Retina (tissue), 1 donor: ENCODE measurements at regions not wholly inside any gene's neighbourhood (a gene's known extent, or its start where the extent isn't known, plus 50 kb on each side); places are given as distances from the start of the nearest gene placed in this dataset.
A peak's percentile ranks its signal among the peaks of the same experiment; 100 is the strongest.

Experiments used
- DNase-seq: peaks from one replicate; pipeline ENCODE4 v3.0.0-alpha.2; 2016

DNA sequence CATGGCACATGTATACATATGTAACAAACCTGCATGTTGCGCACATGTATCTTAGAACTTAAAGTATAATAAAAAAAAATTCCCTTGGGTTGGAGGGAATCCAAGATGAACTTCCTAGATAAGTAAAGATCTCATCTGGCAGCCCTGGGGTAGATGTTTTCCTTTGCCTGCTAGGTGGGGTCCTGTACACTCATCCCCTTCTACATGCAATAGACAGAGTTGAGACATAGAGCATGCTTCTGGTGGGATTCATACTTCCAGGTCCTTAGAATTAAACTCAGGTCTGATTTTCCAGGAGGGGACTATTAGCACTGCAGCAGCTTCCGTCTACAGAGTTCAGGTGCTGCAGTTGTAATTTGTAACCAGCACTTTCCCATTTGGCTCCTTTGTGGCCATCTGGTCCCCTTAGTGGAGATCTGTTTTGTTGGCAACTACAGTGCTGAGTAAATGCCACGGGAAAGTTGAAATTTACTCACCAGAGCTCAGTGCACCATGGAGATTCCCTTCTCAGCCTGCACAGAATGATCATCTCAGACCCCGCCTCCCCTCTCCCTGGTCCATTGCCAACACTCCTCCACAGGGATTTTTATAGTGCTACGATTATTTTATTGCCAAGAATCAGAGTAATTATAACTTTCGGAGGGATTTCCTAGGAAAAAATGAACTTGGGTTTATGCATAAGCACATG, 220.1 kb upstream of the E2F8 start:
- no peak for DNase-seq

DNA sequence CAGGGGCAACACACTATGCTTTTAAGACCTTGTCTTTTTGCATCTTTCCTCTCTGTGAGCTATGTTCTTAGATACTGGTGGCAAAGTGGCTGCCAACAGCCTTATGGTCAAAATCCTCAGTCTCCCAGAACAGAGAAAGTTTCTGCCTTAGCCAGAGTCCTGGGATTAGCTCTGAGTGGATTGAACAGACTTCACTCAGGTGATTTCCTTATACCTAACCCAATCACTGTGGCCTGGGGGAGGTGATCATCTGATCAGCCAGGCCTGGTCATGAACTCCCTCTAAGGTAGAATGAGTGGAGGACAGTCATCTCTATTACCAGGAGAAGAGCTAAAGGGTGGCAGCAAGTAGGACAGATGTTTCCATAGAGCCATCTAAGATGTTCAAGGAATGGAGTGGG, 218.5 kb upstream of the E2F8 start:
- DNase-seq: no peak

DNA sequence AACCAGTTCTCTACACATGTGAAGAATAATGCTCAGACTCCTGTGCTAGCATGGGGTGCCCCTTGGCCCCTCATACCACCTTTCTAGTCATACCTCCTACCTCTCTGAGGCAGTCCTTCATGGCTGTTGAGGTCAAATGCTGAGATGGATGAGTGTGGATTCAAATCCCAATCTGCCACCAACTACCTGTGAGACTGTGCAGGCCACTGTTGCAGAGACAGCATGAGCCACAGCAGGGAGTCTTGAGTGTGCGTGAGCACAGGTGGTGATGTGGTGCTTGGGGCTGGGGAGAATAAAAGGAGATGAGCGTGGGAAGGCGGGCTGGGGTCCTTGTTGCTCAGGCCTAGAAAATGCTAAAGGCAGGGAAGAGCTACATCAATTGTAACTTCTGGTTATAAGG, 218.0 kb upstream of the E2F8 start:
- no peak for DNase-seq

DNA sequence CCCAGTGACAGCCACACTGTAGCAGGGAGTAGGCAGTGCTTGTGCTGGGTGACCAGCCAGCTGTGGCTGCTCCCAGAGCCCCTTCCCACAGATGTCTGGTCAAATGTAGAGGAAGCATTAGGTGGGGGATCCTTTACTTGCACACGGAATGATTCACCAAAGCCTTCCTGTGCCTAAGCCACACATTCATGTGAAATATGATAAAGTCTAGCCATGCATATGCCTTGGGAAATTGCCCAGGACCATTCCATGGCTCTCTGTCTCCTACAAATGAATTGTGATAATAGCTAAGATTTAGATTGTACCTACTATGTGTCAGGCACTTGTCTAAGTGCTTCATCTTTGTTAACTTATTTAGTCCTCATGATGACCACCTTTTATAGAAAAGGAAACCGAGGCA, 217.5 kb upstream of the E2F8 start:
- no peak for DNase-seq

DNA sequence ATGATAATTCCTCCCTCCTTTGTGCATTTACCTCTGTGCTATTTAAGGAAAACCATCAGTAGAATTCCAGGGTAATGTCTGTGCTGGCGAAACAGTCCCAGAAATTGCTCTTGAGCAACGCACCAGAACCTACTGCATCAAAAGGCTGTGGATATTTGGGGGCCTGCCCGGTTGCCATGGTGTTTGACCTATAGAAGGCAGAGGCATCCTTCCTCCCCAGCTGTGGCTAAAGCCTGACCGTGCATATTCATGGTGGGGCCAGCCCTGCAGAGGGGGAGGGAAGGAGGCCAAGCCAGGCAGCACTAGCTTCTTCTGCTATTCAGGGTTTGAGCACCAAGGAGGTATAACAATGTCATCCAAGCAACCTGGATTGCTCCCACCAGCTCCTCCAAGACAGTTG, 215.0 kb upstream of the E2F8 start:
- DNase-seq: no peak

DNA sequence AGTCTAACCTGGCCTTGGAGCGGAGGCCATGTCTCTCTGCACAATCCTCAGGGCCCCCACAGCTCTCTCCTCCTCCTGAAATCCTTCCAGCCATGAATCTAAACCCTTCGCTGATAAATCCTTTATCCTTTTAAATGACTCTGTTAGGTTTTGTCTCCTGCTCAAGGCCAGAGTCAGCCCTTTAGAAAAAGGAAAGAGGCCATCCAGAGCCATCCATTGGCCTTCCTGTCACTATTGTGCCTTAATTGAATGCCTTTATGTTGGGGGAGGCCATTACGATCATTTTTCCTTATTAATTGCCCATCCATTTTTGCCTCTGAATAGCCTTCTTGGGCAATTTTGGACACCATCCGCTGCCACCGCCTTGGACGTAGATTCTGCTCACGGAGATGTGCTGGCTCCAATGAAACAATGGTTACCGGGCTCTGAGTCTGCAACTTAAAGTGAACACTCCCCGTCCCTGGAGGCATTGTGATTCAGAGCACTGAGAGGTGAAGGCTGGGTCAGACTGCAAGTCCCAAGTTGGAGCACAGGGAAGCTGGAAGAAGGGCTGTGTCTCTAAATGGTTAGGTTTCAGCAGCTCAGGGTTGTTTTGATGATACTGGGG, 213.0 kb upstream of the E2F8 start:
- DNase-seq: peak; percentile 59

DNA sequence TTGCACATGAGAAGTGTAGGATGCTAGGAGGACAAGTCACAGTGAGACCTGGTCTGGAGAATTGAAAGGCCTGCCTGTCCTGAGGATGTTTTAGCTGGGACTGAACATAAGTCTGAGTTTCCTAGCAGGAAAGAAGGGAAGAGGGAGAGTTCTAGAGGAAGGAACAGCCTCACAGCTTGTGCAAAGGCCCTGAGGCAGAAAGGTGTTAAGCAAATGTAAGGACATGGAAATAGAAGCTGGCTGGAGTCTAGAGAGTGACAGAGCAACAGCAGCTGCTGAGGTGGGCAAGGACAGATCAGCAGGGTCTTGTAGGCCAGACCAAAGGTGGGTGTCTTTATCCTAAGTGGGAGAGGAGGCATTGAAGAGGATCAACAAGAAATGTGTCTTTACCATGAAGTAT, 210.9 kb upstream of the E2F8 start:
- DNase-seq: no peak

DNA sequence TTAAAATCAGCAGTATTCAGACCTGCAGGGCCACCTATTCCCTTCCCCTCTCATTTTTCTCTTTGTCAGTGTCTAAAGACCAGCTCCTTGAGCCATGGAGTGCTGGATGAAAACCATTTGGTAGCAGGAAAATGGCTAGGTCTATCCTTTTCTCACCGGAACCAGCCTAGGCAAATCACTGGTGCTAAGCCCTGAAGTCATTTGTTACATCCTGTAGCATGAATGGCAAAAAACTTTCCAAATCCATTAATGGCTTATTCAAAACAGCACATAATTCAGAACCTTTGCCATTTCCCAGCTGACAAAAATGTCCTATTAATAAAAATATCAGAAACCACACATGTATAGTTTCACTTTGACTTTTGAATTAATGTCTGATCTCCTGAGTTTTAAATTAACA, 209.5 kb upstream of the E2F8 start:
- no peak for DNase-seq

DNA sequence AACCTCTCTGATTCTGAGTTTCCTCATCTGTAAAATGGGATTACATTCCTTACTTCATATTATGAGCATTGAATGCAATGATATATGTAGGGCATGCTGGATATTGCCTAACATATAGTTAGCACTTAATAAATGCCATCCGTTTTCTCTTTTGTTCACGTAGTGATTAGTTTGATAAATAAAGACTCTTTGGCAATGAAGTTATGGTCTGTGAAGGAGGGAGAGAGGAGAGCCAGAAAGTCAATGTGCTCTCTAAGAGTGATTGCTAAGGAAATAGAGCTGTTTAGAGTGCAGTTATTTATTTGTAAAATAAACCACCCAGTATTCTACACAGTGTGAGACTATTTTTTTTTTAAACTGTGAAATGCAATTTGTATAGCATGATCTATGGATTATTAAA, 207.9 kb upstream of the E2F8 start:
- DNase-seq: no peak

DNA sequence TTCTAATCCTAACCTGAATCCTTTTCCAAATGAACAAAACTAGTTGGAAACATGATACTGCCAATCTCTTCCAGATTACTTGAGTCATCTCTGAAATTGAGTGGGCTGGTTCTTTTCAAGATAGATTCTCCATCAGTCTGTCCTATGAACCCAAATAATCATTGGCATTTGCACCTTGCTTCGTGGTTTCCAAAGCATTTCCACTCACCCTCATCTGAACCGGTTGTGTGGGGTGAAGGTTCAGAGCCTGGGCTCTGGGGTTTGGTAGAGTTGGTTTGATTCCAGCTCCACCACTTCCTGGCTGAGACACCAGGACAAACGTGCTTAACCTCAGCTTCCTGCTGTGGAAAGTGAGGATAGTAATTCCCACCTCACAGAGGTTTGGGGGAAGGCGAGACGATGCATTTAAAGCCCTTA, 206.4 kb upstream of the E2F8 start:
- no peak for DNase-seq

DNA sequence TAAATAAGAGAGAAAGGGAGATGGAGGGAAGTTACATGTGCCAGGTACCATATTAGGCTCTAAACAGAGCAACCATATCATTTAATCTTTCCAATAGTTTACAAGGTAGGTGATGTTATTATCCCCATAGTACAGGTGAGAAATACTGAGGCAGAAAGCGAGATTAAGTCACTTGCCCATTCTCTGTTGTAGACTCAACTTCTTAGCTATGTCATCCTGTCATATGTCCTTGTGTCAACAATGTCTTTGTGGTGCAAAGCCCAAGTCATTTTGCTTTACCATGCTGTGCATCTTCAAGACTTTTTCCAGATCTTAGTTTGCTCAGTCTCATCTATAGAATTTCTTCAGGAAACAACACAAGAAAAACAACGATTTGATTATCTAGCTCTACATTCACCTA, 205.0 kb upstream of the E2F8 start:
- no peak for DNase-seq

DNA sequence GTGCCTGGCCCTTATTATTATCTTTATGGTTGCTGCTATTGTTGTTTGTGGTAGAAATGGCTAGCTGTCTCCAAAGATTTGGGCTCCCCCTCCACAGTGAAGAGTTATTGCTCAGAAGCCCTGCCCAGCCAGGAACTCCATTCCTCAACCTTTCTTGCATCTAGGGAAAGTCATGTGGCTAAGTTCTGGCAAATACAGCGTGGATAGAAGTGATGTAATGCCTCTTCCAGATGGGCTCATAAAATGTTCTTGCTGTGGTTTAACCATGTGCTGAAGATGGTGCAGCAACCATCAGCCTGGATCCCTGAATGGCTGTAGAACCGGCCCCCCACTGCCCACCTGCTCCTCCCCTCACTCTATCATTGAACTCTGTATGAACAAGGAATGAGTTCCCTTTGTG, 203.5 kb upstream of the E2F8 start:
- no peak for DNase-seq

DNA sequence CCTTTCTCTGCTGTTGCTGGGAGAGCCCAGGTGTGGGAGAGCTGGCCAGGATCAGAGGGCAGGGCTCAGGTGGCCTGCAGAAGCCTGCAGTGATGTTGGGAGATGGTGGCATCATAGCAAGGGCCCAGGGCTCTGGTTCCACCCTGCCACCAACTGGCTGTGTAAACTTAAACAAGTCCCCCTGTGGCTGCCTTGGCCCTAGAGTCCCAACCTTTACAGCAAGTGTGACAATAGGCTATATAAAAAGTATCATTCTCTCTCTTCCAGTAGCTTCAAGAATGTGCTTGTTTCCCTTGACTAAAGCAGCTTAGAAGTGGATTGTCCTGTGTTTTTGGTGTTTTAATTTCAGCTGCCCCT, 201.8 kb upstream of the E2F8 start:
- no peak for DNase-seq

DNA sequence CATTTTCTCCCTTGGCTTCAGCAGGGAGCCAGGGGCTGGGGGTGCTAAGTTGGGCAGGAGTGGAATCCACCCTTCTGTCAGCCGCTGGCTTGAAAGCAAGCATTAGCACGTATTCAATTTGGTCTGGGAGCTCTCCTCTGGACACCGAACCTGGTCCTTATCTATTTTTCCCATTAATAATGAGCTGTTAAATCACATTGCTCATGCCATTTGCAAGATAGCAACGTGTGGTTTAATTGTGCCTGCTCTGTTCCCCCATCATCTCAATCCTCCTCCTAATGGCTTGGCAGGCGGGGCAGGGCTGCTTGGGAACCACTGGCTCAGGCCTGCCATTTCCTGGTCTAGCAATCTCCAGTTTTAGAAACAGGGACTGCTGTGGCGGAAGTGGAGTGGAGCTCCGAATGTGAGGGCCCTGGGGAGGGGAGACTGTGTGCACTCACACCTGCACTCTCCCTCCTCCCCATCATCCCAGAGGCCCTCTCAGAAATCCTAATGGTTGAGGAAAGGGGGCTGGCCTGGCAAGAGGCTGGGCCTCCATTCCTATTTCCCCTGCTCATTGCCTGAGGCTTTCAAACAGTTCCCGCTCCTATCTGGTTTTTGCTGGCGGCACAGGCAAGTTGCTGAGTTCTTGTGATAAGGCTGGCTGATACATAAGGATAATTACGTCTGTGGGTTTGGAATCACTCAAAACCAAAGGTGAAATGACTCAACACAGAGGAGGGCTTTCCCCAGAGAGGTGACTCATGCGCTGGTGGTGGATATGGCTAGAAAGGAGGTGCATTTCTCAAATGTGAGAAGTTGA, 201.2 kb upstream of the E2F8 start:
- DNase-seq: no peak

DNA sequence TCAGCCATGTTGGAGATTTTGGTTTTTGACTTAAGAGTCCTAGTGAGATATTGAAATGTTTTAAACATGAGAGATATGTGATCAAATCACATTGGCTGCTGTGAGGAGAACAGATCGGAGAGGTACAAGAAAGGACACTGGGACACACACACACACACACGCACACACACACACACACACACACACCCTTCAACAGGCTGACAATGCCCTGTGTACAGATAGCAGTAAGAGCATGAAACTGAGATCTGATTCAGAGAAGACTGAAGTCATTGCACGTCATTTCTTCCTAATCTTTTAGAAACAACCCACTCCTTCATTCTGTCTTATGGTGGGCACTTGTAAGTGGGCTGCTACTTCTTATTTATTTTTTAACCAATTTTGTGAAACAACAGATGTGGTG, 200.5 kb upstream of the E2F8 start:
- no peak for DNase-seq

DNA sequence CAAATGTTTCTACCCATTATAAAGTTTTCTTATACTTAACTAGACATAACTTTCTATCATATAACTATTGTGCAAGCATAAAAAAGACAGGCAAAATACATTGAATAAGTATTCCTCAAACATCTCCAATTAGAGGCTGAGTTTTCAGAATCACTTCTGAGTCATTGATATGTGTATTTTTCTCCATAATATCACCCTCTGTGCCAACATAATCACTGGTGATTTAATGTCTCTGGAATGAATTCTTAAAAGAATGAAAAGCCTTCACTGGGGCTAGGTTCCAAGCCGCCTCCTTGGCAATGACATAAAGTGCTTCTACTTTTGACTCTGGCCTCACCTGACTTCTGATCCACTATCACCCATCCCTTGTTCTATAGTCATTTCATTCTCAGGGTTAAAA, 197.0 kb upstream of the E2F8 start:
- no peak for DNase-seq

DNA sequence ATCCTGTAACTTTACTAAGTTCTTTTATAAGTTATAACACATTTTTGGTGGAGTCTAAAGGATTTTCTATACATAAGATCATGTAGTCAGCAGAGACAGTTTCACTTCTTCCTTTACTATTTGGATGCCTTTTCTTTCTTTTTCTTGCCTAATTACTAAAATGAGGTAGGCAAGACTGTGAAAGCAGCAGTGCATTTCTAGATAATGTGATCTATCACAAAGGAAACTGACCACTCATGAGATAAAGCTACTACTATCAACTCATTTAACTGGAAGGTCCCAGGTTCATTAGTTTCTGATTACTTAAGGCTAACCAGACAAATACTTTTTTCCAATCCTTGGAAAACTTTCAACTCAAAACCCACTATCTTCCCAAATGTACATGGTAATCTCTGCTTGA, 196.2 kb upstream of the E2F8 start:
- no peak for DNase-seq

DNA sequence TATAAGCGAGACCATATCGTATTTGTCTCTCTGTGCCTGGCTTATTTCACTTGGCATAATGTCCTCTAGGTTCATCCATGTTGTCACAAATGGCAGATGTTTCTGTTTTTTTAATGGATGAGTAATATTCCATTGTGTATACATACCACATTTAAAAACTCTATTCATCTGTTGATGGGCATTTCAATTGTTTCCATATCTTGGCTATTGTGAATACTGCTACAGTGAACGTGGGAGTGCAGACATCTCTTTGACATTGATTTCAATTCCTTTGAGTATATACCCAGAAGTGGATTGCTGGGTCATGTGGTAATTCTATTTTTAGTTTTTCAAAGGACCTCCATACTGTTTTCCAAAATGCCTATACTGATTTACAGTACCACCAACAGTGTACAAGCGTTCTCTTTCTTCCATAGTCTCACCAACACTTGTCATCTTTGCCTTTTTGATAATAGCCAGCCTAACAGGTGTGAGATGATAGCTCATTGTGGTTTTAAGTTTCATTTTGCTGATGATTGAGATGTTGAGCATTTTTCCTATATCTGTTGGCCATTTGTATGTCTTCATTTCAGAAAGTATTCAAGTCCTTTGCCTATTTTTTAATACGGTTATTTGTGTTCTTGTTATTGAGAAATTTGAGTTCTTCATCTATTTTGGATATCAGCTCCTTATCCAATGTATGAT, 194.7 kb upstream of the E2F8 start:
- no peak for DNase-seq

DNA sequence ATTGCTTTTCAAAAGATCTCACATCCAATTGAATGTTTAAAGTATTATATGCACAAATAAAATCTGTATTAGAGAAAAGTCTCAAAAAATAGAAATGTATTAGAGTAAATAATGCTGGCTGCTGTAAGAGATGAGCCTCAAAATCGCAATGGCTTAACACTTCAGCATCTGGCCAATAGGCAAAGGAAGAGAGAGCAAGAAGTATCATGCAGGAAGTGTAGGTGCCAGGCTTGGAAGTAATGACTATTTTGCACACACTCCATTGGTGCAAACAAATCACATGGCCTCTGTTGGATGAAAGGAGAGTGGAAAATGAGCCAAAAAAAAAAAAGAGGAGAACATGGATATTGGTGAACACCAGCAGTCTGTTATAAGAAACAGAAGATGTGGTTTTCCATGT, 193.0 kb upstream of the E2F8 start:
- no peak for DNase-seq

DNA sequence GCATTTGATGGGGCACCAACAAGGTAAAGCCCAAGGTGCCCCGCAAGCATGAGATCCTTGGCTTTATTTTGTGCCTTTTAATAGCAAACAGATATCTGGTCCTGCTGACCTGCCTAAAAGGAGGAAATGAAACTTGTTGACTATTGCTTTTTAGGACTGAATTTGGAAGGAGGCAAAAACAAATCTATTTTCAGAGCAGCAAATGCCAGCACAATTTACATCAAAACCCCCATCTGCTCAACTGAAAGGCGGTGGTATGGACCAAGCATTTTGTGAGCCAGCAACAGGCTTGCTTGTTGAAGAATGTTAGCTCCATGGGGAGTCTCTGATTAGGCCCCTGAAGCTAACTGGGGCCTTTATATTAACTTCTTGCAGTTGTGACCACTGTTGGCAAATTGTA, 192.6 kb upstream of the E2F8 start:
- peak; percentile 55 for DNase-seq

DNA sequence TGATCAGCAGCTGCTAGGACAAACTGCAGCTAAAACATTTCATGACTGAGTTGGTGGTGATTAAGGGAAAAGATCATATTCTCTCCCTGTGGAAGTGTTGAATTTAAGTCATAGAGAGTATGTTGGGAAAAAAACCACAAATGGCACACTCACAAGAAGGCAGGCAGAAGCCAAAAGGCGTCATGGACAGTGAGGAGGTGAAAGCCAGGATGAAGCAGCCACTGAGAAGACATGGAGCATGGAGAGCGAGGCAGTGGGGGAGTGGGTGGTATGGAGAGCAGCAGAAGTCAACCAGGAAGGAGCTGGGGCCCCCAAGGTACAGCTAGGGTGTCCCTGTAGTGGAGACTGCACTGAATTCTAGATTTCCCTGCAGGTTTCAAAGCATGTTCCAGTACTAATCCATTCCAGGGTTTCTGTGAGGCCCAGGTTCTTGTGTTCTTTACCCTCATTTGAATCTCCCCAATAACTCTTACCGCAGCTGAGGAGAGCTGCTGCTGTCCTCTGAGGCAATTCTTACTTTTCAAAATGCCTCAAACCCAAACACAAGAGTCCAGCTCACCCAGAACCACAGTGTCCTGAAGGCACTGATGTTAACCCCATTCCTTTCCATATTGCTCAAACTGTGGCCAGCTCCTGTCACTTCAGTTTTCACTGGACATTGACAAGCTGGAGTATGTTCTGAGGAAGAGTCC, 191.8 kb upstream of the E2F8 start:
- DNase-seq: peak; percentile 65

DNA sequence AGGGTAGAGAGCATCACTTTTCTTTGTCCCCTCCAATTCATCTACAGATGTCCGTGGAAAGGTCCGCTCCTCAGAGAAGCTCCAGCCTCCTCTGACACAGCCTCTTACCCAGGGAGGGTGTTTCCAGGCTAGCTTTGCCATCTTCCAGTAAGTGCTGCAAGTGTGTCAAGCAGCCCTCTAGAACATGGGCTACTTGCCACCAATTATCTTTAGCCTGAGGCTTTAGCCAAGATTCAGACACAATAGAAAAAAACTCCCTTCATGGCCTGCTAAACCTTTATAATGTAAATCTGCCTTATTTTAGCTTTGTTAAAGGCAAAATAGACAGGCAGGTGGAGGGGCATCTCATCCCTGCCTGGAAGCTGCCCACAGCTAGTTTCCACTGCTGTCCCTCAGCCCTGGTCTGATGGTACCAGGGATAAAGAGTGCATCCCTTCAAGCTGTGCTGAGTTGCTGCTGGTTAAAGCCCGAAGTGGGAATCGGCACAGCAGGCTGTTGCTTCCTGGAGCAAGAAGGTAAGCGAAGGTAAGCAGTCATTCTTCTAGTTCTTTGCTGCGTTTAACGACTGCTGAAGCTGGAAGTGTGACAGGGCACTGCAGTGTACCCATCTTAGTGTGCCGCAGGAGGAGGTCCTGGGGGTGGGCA, 190.1 kb upstream of the E2F8 start:
- no peak for DNase-seq

DNA sequence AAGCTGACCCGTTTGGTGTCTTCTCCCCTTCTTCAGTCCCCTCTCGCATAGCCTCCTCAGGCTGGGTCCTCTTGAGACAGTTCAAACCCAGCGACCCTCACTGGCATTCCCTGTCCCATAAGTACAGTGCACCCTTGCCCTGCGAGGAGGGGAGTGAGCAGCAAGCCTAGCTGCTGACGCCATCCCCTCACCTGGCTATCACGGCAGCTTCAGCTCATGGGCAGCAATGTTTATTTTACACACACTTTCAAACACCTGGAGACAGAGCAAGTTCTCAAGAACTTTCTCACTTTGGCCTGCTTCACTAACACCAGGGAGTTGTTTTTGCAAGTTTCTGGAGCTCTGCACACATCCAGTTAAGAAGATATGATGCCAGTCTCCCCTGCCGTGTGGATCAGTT, 189.6 kb upstream of the E2F8 start:
- DNase-seq: no peak
